Colonic mucosa (tissue), 4 donors: ENCODE measurements at regions not wholly inside any gene's neighbourhood (a gene's known extent, or its start where the extent isn't known, plus 50 kb on each side); places are given as distances from the start of the nearest gene placed in this dataset.
"Not testable (repeated sequence)": the region's sequence is repeated elsewhere in the genome, so short reads cannot be mapped to it uniquely, and the experiment has no call there.

ENCODE experiments used
- DNase-seq: peaks from one replicate; pipeline ENCODE4 v3.0.0-alpha.2; 2020
- H3K27ac ChIP-seq: fragments of 200-600 bp; one replicate; pipeline ENCODE4 v1.8.0; 2021
- H3K27me3 ChIP-seq: fragments of 200-600 bp; one replicate; pipeline ENCODE4 v1.8.0; 2021
- H3K36me3 ChIP-seq: fragments of 200-600 bp; one replicate; pipeline ENCODE4 v1.8.0; 2021
- H3K4me1 ChIP-seq: fragments of 200-600 bp; one replicate; pipeline ENCODE4 v1.8.0; 2021; ENCODE audit warnings: mild to moderate bottlenecking
- H3K4me3 ChIP-seq: fragments of 200-600 bp; one replicate; pipeline ENCODE4 v1.8.0; 2021
- H3K9ac ChIP-seq, 2 donors: one replicate each; pipeline ENCODE4 v1.7.0; 2013; ENCODE audit warnings: control low read depth in 2 of 2, low read depth in 2 of 2, low read length in 2 of 2
- H3K9me3 ChIP-seq: fragments of 200-600 bp; one replicate; pipeline ENCODE4 v1.8.0; 2021
- intact Hi-C: fragments of 100-400 bp; cut with DNase I; formaldehyde crosslinking; loops from one replicate; pipeline ENCODE4 v1.14.1; 2022
- TF ChIP-seq, protein P1 (sequence below): fragments of 200-600 bp; IDR thresholded peaks from one replicate; pipeline ENCODE4 v1.8.0; 2022; ENCODE audit warnings: antibody characterized with exemption, mild to moderate bottlenecking
- donor health status: healthy.
- donor health status: DM: no; HTN: no; CAD: no.
- donor health status: DM: no; HTN: no; CAD: no.

DNA sequence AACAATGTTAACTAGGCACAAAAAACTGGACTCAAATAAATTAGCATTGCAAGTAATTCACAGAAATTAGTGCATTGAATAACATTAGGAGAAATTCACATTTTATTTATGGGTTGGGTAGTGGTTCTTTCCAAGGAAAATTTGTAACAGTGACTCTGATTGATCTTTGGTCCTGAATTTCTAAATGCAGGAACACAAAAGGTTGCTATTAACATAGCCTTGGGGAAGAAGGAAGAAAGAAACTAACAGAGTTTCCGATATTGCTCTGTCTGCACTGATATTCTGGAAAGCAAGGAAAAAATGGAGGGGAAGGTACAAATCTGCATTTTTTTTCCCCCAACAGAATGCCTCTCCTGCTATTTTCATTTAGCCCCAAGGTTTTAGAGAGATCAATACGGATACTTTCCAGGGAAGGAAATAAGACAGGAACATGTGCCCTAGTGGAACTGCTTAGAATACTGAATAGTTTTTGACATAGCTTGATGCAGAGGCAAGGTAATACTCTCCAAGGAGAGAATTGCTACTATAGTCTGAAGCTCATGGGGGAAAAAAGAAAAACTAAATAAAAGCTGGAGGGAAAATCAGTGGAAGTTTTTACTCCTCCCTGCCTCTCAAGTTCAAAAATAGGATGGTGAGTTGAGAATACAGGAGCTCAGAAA is 490.1 kb downstream of the RAPGEF2 start:
- H3K9ac ChIP-seq: no peak overlapping the region
- no peak for DNase-seq
- H3K4me1 ChIP-seq: no peaks in the 10 kb centered on the region
- intact Hi-C loops: no loop called here
- no peak overlapping the region for H3K4me3 ChIP-seq
- TF ChIP-seq, protein P1, sequence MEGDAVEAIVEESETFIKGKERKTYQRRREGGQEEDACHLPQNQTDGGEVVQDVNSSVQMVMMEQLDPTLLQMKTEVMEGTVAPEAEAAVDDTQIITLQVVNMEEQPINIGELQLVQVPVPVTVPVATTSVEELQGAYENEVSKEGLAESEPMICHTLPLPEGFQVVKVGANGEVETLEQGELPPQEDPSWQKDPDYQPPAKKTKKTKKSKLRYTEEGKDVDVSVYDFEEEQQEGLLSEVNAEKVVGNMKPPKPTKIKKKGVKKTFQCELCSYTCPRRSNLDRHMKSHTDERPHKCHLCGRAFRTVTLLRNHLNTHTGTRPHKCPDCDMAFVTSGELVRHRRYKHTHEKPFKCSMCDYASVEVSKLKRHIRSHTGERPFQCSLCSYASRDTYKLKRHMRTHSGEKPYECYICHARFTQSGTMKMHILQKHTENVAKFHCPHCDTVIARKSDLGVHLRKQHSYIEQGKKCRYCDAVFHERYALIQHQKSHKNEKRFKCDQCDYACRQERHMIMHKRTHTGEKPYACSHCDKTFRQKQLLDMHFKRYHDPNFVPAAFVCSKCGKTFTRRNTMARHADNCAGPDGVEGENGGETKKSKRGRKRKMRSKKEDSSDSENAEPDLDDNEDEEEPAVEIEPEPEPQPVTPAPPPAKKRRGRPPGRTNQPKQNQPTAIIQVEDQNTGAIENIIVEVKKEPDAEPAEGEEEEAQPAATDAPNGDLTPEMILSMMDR: no peak
- H3K27me3 ChIP-seq: no peaks in the 10 kb centered on the region
- H3K9me3 ChIP-seq: no peaks in the 10 kb centered on the region
- H3K27ac ChIP-seq: no peak overlapping the region
- H3K36me3 ChIP-seq: no peaks in the 10 kb centered on the region

DNA sequence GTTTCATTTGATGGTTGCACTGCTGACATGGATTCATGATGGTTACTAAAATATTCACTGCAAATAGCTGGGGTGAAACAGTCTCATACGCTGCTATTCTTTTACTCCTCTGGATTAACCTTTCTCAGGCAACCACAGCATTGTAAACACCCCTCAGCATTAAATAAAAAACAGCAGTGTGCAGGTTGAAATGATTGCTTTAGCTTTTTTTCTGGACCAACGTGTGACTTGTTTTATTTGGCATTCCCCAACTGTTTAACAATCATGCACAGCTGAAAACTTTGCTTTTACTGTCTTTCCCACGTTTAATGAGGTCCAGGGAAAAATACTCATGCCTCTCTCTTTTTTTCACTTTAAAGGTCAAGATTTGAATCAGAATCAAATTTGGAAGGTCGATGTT is 490.8 kb downstream of the RAPGEF2 start:
- H3K4me1 ChIP-seq: no peaks in the 10 kb centered on the region
- no peak overlapping the region for H3K4me3 ChIP-seq
- no peak overlapping the region for H3K27ac ChIP-seq
- intact Hi-C loops: no loop called here
- TF ChIP-seq, protein P1: no peak
- H3K27me3 ChIP-seq: no peaks in the 10 kb centered on the region
- no peaks in the 10 kb centered on the region for H3K36me3 ChIP-seq
- H3K9ac ChIP-seq: no peak overlapping the region
- no peaks in the 10 kb centered on the region for H3K9me3 ChIP-seq
- DNase-seq: no peak

DNA sequence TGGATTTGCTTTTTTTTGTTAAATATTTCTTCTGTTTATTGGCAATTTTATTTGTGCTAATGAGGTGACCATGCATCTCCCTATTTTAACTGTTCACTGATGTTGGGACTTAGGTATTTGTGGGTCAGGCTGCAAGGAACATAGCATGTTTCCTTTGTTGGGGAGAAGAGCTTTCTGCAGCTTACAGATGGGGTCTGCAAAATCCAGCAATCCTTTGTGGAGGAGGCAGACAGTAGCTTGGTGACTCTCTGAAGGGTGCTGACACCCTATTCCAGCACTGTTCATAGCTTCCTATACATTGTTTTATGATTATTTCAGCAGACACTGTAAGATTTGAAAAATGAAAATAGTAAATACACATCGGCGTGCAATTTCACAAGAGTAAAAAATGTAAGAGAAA is 491.7 kb downstream of the RAPGEF2 start:
- Histone ChIP-seq H3K27ac (no peak overlapping the region), H3K4me3 (no peak overlapping the region), H3K36me3 (no peaks in the 10 kb centered on the region), H3K27me3 (no peaks in the 10 kb centered on the region), H3K9me3 (no peaks in the 10 kb centered on the region), H3K4me1 (no peaks in the 10 kb centered on the region), H3K9ac (no peak overlapping the region)
- TF ChIP-seq, protein P1: no peak
- intact Hi-C loops: no loop called here
- DNase-seq: no peak

DNA sequence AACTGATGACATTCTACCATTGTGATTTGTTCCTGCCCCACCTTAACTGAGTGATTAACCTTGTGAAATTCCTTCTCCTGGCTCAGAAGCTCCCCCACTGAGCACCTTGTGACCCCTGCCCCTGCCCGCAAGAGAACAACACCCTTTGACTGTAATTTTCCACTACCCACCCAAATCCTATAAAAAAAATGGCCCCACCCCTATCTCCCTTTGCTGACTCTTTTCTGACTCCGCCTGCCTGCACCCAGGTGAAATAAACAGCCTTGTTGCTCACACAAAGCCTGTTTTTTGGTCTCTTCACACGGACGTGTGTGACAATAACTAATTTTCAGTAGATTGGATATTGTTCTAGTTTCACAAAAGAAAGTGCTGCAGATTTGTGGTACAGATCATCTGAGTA is 492.2 kb downstream of the RAPGEF2 start:
- H3K4me3 ChIP-seq, H3K27ac ChIP-seq, intact Hi-C loops: not testable (repeated sequence)

DNA sequence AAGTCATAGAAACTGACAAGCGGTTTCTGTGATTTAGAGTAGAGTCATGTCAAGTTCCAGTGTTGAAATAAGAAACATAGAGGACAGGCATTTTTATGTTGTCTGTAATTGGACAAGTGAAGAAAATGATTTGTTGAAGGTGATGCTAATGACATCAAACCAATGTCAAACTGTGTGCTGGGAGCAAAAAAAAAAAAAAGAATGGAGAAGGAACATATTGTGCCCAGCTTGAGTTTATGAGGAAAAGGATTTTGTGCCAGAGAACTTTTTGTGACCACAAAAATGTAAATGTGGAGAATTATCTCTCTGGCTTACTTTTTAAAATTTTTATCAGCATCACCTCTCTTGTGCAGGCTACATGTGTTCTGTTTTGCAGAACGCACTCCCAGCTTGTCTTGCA is 495.7 kb downstream of the RAPGEF2 start:
- intact Hi-C loops: no loop called here

More for the DNA sequence above, 492.2 kb downstream of the RAPGEF2 start:
- not testable (repeated sequence) for DNase-seq, H3K9ac ChIP-seq, H3K4me1 ChIP-seq, H3K27me3 ChIP-seq, H3K36me3 ChIP-seq, H3K9me3 ChIP-seq

DNA sequence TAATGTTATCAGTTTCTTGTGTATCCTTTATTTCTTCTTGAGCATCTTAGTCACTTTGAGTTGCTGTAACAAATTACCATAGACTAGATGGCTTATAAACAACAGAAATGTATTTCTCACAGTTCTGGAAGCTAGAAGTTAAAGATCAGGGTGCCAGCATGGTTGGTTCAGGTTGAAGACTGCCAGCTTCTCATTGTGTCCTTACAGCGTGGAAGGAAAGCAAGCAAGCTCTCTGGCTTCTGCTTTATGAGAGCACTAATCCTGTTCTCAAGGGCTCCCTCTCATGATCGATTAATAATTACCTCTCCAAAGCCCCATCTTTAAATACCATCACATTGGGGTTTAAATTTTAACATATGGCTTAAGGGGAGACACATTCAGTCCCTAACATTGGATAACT is 497.2 kb downstream of the RAPGEF2 start:
- no peak overlapping the region for H3K27ac ChIP-seq

More for the DNA sequence above, 495.7 kb downstream of the RAPGEF2 start:
- H3K4me3 ChIP-seq: no peak overlapping the region
- H3K9me3 ChIP-seq: no peaks in the 10 kb centered on the region
- no peaks in the 10 kb centered on the region for H3K4me1 ChIP-seq
- TF ChIP-seq, protein P1: no peak
- DNase-seq: no peak
- H3K9ac ChIP-seq: no peak overlapping the region
- no peaks in the 10 kb centered on the region for H3K27me3 ChIP-seq
- no peaks in the 10 kb centered on the region for H3K36me3 ChIP-seq
- H3K27ac ChIP-seq: no peak overlapping the region

More for the DNA sequence above, 497.2 kb downstream of the RAPGEF2 start:
- no peaks in the 10 kb centered on the region for H3K27me3 ChIP-seq
- H3K36me3 ChIP-seq: no peaks in the 10 kb centered on the region
- no peaks in the 10 kb centered on the region for H3K9me3 ChIP-seq
- no peaks in the 10 kb centered on the region for H3K4me1 ChIP-seq
- intact Hi-C loops: no loop called here
- H3K9ac ChIP-seq: no peak overlapping the region
- DNase-seq: no peak
- no peak overlapping the region for H3K4me3 ChIP-seq
- TF ChIP-seq, protein P1: no peak
